ENCODE measurements at regions not wholly inside any gene's neighbourhood (a gene's known extent, or its start where the extent isn't known, plus 50 kb on each side); places are given as distances from the start of the nearest gene placed in this dataset.

DNA sequence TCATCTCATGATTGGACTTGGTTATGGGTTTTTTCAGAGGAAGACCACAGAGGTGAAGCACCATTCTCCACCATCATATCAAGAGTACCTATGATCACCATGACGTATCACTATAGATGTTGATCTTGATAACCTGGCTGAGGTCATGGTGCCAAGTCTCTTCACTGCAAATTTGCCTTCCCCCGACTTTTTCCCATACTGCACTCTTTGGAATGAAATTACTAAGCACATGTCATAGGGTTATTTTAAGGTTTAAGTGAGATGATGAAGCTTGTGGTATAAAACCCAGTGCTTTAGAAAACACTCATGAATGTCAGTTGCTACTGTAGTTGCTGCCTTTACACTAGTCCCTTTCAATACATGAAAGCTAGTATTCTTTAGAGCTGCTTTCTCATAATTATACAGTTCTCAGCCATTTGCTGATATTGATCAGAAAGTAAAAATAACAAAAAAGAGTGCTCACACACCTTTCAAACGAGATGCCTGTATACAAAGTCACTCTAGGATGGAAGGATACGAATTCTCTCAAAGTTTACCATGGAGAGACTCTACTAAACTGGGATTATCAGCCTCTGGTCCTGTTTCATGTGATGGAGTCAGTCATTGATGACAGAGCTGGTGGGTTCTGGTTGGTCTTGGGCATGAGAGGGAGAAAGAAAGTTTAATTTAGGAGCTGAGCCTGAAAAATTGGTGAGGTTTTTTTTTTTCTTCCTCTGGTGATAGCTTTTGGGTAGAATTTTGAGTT lies 228.1 kb downstream of the PRL start:
- DNase-seq = no peak
- Histone ChIP-seq H3K4me1 (replicated peaks in 1 of 2) (peaks cover 0 to 4% of the 10 kb centered on the region in 2 donors), H3K4me3 (no peak overlapping the region), H3K36me3 (replicated peaks in 1 of 2) (no peaks in the 10 kb centered on the region), H3K27ac (no peak overlapping the region), H3K27me3 (no peaks in the 10 kb centered on the region), H3K9me3 (replicated peaks in 1 of 3) (no peaks in the 10 kb centered on the region)
- intact Hi-C loops (cut with DNase I) = no loop called here
- 86 to 91% (median 87%) methylated on average over 4 of the region's 4 CpGs for WGBS, 4 donors
- TF ChIP-seq, protein P1, sequence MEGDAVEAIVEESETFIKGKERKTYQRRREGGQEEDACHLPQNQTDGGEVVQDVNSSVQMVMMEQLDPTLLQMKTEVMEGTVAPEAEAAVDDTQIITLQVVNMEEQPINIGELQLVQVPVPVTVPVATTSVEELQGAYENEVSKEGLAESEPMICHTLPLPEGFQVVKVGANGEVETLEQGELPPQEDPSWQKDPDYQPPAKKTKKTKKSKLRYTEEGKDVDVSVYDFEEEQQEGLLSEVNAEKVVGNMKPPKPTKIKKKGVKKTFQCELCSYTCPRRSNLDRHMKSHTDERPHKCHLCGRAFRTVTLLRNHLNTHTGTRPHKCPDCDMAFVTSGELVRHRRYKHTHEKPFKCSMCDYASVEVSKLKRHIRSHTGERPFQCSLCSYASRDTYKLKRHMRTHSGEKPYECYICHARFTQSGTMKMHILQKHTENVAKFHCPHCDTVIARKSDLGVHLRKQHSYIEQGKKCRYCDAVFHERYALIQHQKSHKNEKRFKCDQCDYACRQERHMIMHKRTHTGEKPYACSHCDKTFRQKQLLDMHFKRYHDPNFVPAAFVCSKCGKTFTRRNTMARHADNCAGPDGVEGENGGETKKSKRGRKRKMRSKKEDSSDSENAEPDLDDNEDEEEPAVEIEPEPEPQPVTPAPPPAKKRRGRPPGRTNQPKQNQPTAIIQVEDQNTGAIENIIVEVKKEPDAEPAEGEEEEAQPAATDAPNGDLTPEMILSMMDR (IDR thresholded peaks at IDR 0.05) = no peak
- TF ChIP-seq POLR2A (IDR thresholded peaks at IDR 0.05) = no peak

DNA sequence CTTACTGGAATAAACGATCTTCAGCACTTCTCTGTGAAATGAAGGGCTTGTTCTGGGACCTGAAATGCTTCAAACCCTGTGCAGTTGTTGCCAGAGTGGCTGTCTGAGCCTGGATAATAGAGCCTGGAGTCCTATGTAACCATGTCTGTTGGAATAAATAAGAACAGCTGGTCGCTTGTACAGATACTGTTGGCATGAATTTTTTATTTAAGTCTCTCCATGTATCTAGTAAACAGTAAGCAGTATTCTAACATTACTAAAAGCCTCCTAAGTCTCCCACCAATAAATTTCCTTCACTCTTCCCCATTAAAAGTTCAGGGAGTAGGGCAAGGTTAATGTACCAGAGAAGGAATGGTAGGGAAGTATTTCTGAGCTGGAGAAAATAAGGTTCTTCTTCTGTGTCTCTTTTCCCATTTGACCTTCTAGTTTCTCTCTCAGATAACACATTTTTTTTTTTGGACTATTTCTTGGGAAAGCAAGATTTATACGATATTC lies 227.5 kb downstream of the PRL start:
- TF ChIP-seq, protein P1 (IDR thresholded peaks at IDR 0.05) = no peak
- no peak for TF ChIP-seq POLR2A (IDR thresholded peaks at IDR 0.05)
- no peak for DNase-seq
- Histone ChIP-seq H3K27me3 (no peaks in the 10 kb centered on the region), H3K27ac (no peak overlapping the region), H3K4me1 (replicated peaks in 1 of 2) (peaks cover 0 to 4% of the 10 kb centered on the region in 2 donors), H3K9me3 (replicated peaks in 1 of 3) (no peaks in the 10 kb centered on the region), H3K4me3 (no peak overlapping the region), H3K36me3 (replicated peaks in 1 of 2) (no peaks in the 10 kb centered on the region)
- 66 to 74% (median 69%) methylated on average over 3 of the region's 3 CpGs for WGBS, 4 donors
- intact Hi-C loops (cut with DNase I) = no loop called here

DNA sequence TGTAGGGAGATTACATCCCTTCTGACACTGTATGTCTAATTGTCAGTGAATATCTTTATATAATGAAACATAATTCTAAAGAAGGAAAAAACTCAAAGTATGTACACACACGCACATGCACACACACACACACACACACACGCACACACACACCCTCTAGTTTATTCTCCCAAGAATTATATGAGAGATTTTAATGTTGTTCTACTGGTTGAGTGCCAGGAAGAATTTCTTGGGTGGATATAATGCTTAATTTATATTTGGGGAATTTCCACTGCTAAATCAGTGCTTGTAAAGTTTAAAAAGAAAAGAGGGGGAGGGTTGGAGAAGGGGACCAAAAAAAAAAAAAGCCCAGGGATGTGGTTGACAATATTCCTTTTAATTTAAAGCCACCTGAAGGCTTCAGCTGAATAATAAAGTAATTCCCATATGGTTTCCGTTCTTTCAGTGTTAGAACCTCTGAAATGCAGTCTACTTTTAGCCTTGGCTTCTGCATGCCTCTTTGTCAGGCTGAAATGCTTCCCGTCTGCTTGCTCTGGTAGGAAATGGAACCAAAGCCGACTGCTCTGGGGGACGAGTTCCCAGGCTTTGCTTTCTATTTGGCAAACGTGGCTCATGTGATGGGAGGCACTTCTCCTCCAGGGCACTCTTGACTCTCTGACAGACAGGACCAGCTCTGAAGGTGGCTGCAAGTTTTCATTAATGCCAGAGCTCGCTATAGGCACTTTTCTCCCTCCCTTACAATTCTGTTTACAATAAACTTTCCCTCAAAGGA lies 225.4 kb downstream of the PRL start:
- peak overlapping the region in 1 of 4 donors; percentile 24 for H3K4me3 ChIP-seq
- H3K27me3 ChIP-seq = no peaks in the 10 kb centered on the region
- 39 to 62% (median 52%) methylated on average over 8 of the region's 8 CpGs for WGBS, 4 donors
- peaks cover 0 to 4% of the 10 kb centered on the region in 2 donors for H3K4me1 ChIP-seq (replicated peaks in 1 of 2)
- peak; percentile 20 to 69 (median 35) for DNase-seq
- H3K36me3 ChIP-seq (replicated peaks in 1 of 2) = no peaks in the 10 kb centered on the region
- no peaks in the 10 kb centered on the region for H3K9me3 ChIP-seq (replicated peaks in 1 of 3)
- intact Hi-C loops (cut with DNase I) = no loop called here
- peak overlapping the region in 1 of 5 donors; percentile 15 for H3K27ac ChIP-seq
- TF ChIP-seq, protein P1 (IDR thresholded peaks at IDR 0.05) = no peak
- no peak for TF ChIP-seq POLR2A (IDR thresholded peaks at IDR 0.05)

DNA sequence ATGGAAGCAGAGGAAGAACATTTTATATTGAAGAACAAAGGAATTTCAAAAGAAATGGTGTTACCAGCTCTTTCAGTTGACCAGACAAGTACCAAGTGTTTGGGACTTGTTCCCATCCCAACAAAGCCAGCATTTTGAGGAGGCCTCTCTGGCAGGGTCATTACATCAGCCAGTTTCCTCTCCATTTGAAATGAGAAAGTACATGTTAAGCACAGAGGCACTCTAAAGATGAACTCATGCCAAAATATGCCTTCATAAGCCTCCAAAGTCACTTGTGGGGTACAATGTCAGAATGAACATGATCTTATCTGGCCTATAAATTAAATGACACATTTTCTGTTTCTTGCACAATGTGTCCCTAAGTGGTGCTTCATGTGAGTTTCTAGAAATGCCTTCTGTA lies 223.9 kb downstream of the PRL start:
- Histone ChIP-seq H3K9me3 (replicated peaks in 1 of 3) (no peaks in the 10 kb centered on the region), H3K27me3 (no peaks in the 10 kb centered on the region), H3K4me1 (replicated peaks in 1 of 2) (peaks cover 0 to 4% of the 10 kb centered on the region in 2 donors), H3K27ac (no peak overlapping the region), H3K36me3 (replicated peaks in 1 of 2) (no peaks in the 10 kb centered on the region), H3K4me3 (no peak overlapping the region)
- intact Hi-C loops (cut with DNase I) = no loop called here
- TF ChIP-seq, protein P1 (IDR thresholded peaks at IDR 0.05) = no peak
- DNase-seq = no peak

Data from adrenal gland (tissue), 9 donors.